Vagina (tissue), 2 donors: ENCODE measurements at regions not wholly inside any gene's neighbourhood (a gene's known extent, or its start where the extent isn't known, plus 50 kb on each side); places are given as distances from the start of the nearest gene placed in this dataset.

ENCODE experiments used
- DNase-seq, 2 donors: peaks; one replicate each; pipeline ENCODE4 v3.0.0-alpha.2; 2017; ENCODE audit errors: extremely low spot score in 2 of 2
- H3K27ac ChIP-seq: fragments of 200-600 bp; sonication (generic); one replicate; pipeline ENCODE4 v1.5.1; 2019
- H3K27me3 ChIP-seq: fragments of 200-600 bp; sonication (generic); one replicate; pipeline ENCODE4 v1.5.1; 2019
- H3K36me3 ChIP-seq, 2 donors: fragments of 200-600 bp; sonication (generic); one replicate each; pipeline ENCODE4 v1.5.1; 2017 to 2019
- H3K4me1 ChIP-seq: fragments of 200-600 bp; sonication (generic); one replicate; pipeline ENCODE4 v1.5.1; 2019
- H3K4me3 ChIP-seq, 2 donors: fragments of 200-600 bp; sonication (generic); 1 replicate in 1 of 2; 2 replicates in 1 of 2; pipeline ENCODE4 v1.5.1; 2016 to 2019
- H3K9me3 ChIP-seq: fragments of 200-600 bp; sonication (generic); one replicate; pipeline ENCODE4 v1.5.1; 2019
- POLR2A ChIP-seq, 2 donors: fragments of 450-650 bp; IDR thresholded peaks; one replicate each; pipeline ENCODE4 v1.6.1; 2017; ENCODE audit warnings: antibody characterized with exemption in 2 of 2, mild to moderate bottlenecking in 2 of 2, moderate library complexity in 2 of 2
- POLR2AphosphoS5 ChIP-seq, 2 donors: sonication (generic); formaldehyde crosslinking; IDR thresholded peaks; one replicate each; pipeline ENCODE4 v1.9.0; 2017; ENCODE audit warnings: antibody characterized with exemption in 2 of 2, mild to moderate bottlenecking in 2 of 2, low read depth in 1 of 2; ENCODE audit not compliant: insufficient read depth in 1 of 2
- intact Hi-C: fragments of 100-400 bp; cut with DNase I; formaldehyde crosslinking; loops from one replicate; pipeline ENCODE4 v1.15.1; 2023
- TF ChIP-seq, protein P1 (sequence below), 3 experiments: fragments of 450-650 bp in 2 of 3; fragments of 200-600 bp in 1 of 3; sonication (generic) in 1 of 3; IDR thresholded peaks; one replicate each; pipeline ENCODE4 v1.5.1; 2017 to 2019; ENCODE audit warnings: antibody characterized with exemption in 3 of 3, mild to moderate bottlenecking in 2 of 3, moderate library complexity in 2 of 3

DNA sequence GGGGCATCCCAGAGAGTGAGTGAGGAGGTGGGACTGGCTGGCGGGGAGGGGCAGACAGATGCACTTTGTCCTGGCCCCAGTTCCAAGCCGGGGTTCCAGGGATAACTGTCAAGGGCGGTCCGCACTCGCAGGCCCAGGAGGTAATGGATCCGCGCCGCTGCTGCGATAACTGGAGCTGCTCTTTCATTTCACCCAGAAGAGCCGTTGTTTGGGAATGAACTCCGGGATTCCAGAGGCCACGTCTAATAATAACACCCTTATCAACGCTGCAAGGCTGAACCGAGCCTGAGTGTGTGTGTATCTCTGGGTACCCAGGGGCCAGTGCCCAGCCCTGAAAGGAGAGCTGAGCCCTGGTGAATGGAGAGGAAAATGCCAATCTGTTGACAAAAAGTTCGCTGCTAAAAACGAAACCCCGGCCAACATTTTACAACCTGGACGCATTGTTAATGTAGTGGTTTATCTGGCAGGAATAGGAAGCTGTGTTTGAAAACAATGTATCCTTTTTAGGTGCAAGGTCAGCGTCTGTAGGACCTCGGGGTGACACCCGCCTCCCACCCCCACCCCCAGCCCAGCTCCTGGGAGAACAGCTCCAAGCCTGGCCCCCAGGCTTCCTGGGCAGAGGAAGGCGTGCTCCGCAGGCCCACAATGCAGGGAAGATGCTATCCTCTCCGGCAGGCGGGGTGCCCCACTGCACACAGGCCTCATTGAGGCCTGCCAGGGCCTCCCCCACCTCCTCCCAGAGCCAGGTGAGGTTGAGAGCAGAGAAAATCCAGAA, 119.7 kb downstream of the PROX1 start:
- DNase-seq = no peak
- no peaks in the 10 kb centered on the region for H3K36me3 ChIP-seq
- H3K4me1 ChIP-seq = no peaks in the 10 kb centered on the region
- intact Hi-C loops = no loop called here
- H3K27ac ChIP-seq = no peak overlapping the region
- TF ChIP-seq POLR2A (IDR thresholded peaks at IDR 0.05) = no peak
- TF ChIP-seq, protein P1, sequence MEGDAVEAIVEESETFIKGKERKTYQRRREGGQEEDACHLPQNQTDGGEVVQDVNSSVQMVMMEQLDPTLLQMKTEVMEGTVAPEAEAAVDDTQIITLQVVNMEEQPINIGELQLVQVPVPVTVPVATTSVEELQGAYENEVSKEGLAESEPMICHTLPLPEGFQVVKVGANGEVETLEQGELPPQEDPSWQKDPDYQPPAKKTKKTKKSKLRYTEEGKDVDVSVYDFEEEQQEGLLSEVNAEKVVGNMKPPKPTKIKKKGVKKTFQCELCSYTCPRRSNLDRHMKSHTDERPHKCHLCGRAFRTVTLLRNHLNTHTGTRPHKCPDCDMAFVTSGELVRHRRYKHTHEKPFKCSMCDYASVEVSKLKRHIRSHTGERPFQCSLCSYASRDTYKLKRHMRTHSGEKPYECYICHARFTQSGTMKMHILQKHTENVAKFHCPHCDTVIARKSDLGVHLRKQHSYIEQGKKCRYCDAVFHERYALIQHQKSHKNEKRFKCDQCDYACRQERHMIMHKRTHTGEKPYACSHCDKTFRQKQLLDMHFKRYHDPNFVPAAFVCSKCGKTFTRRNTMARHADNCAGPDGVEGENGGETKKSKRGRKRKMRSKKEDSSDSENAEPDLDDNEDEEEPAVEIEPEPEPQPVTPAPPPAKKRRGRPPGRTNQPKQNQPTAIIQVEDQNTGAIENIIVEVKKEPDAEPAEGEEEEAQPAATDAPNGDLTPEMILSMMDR (IDR thresholded peaks at IDR 0.05) = no peak
- no peak for TF ChIP-seq POLR2AphosphoS5 (IDR thresholded peaks at IDR 0.05; ENCODE audit: insufficient read depth in 1 of 2, low read depth in 1 of 2)
- H3K9me3 ChIP-seq = no peaks in the 10 kb centered on the region
- H3K4me3 ChIP-seq = no peak overlapping the region
- H3K27me3 ChIP-seq = no peaks in the 10 kb centered on the region

DNA sequence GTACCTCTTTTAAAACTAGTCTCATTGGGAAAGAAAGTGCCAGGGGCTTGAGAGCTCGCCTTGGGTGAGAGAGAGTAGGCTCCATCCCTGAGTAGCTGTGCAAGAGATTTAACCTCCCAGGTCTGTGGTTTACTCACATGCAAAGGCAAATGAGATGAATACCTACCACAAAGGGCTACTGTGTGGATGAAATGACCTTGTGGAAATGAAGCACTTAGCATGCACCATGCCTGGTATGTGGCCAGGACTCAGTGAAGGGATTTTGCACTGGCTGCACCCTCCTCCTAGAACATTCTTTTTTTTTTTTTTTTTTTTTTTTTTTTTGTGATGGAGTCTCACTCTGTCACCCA, 120.3 kb downstream of the PROX1 start:
- Histone ChIP-seq H3K9me3 (no peaks in the 10 kb centered on the region), H3K36me3 (no peaks in the 10 kb centered on the region), H3K27ac (no peak overlapping the region), H3K4me1 (no peaks in the 10 kb centered on the region), H3K27me3 (no peaks in the 10 kb centered on the region), H3K4me3 (no peak overlapping the region)
- DNase-seq = no peak
- intact Hi-C loops = no loop called here
- no peak for TF ChIP-seq POLR2A (IDR thresholded peaks at IDR 0.05)
- TF ChIP-seq, protein P1 (IDR thresholded peaks at IDR 0.05) = no peak
- no peak for TF ChIP-seq POLR2AphosphoS5 (IDR thresholded peaks at IDR 0.05; ENCODE audit: insufficient read depth in 1 of 2, low read depth in 1 of 2)

DNA sequence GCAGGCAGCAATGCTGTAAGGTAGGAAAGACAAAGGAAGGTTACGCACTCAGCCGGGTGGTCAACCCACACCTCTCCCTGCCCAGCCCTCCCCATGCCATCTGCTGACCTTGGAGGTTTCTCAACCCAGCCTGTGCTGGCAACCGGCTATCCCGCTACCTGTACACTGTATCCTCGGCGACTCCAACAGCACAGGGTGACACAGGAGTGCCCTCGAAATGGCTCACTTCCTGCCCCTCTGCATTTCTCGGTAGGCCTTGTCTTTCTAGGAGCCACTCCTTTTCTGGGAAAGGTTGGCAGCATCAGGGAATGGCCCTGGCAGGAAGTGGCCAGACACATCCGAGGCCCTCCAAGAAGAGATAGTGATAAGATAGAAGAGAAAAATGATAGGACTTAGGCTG, 124.0 kb downstream of the PROX1 start:
- no peak for DNase-seq
- TF ChIP-seq, protein P1 (IDR thresholded peaks at IDR 0.05) = no peak
- no peak for TF ChIP-seq POLR2AphosphoS5 (IDR thresholded peaks at IDR 0.05; ENCODE audit: insufficient read depth in 1 of 2, low read depth in 1 of 2)
- no peak for TF ChIP-seq POLR2A (IDR thresholded peaks at IDR 0.05)
- H3K9me3 ChIP-seq = no peaks in the 10 kb centered on the region
- intact Hi-C loops = no loop called here
- no peaks in the 10 kb centered on the region for H3K36me3 ChIP-seq
- H3K4me1 ChIP-seq = no peaks in the 10 kb centered on the region
- no peak overlapping the region for H3K27ac ChIP-seq
- no peak overlapping the region for H3K4me3 ChIP-seq
- H3K27me3 ChIP-seq = no peaks in the 10 kb centered on the region

DNA sequence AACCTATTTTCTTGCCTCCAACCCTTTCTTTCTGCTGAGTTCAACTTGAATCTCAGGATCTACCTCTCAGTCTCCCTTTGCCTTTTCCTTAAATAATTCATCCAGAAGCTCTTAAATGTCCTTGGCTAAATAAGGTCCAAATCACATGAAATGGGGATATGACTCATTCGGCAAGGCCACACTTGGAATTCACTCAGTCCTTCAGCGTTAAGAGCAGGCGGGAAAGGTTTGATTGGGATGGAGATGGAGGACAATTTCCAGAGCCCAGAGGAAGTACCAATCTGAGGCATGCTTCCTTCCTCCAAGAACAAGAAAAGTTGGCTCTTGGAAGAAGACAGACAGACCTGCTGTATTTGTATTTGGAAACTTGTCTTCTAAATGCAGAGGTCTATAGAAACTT, 128.5 kb downstream of the PROX1 start:
- no peak for DNase-seq
- Histone ChIP-seq H3K4me1 (no peaks in the 10 kb centered on the region), H3K27me3 (no peaks in the 10 kb centered on the region), H3K9me3 (no peaks in the 10 kb centered on the region), H3K4me3 (no peak overlapping the region), H3K36me3 (no peaks in the 10 kb centered on the region), H3K27ac (no peak overlapping the region)
- no peak for TF ChIP-seq POLR2A (IDR thresholded peaks at IDR 0.05)
- no peak for TF ChIP-seq POLR2AphosphoS5 (IDR thresholded peaks at IDR 0.05; ENCODE audit: insufficient read depth in 1 of 2, low read depth in 1 of 2)
- TF ChIP-seq, protein P1 (IDR thresholded peaks at IDR 0.05) = no peak
- intact Hi-C loops = loop anchor here (5.0 kb wide), 1 partner anchor 1529 kb away; no protein-coding TSS in a partner anchor

DNA sequence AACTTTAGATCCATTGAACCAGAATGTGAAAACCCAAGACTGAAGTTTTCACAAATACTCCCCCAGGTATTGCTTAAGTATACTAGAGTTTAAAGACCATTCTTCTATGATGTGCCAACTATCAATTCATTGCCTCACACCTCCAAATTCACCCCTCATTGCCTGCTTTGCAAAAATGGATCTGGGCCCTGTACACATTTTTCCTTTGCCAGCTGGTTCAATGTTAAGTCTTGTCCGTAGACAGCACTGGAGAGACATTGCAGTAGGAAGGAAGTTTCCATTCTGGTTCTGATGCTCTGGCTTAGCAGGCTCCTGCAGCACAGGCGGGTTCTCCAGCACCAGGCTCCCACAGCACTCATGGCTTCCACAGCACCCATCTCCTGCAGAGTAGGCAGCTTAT, 130.0 kb downstream of the PROX1 start:
- intact Hi-C loops = loop anchor here (5.0 kb wide), 1 partner anchor 1530 kb away; no protein-coding TSS in a partner anchor
- Histone ChIP-seq H3K36me3 (no peaks in the 10 kb centered on the region), H3K27me3 (no peaks in the 10 kb centered on the region)

More for the DNA sequence above, 130.0 kb downstream of the PROX1 start:
- no peaks in the 10 kb centered on the region for H3K9me3 ChIP-seq
- H3K27ac ChIP-seq = no peak overlapping the region
- DNase-seq = no peak
- TF ChIP-seq POLR2AphosphoS5 (IDR thresholded peaks at IDR 0.05; ENCODE audit: insufficient read depth in 1 of 2, low read depth in 1 of 2) = no peak
- TF ChIP-seq POLR2A (IDR thresholded peaks at IDR 0.05) = no peak
- TF ChIP-seq, protein P1 (IDR thresholded peaks at IDR 0.05) = no peak
- H3K4me1 ChIP-seq = no peaks in the 10 kb centered on the region
- H3K4me3 ChIP-seq = no peak overlapping the region
